ENCODE measurements at regions not wholly inside any gene's neighbourhood (a gene's known extent, or its start where the extent isn't known, plus 50 kb on each side); places are given as distances from the start of the nearest gene placed in this dataset.

DNA sequence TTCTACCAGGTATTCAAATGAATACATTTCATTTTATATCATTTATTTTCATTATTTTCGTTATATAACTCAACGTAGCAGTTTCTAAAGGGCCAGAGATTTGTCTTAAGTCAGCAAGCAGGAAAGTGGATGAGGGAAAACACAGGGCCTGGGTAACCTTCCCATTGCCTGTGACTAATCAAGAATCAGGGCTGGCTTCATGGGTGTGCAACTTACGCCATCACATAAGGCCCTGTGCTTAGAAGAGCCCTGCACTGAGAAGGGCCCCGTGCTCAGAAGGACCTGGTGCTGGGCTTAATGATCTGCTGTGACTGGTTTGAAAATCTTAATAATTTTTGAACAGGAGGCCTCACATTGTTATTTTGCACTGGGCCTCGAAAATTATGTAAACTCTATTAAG, 65.4 kb upstream of the FAM9C start:
- TF ChIP-seq, protein P1, sequence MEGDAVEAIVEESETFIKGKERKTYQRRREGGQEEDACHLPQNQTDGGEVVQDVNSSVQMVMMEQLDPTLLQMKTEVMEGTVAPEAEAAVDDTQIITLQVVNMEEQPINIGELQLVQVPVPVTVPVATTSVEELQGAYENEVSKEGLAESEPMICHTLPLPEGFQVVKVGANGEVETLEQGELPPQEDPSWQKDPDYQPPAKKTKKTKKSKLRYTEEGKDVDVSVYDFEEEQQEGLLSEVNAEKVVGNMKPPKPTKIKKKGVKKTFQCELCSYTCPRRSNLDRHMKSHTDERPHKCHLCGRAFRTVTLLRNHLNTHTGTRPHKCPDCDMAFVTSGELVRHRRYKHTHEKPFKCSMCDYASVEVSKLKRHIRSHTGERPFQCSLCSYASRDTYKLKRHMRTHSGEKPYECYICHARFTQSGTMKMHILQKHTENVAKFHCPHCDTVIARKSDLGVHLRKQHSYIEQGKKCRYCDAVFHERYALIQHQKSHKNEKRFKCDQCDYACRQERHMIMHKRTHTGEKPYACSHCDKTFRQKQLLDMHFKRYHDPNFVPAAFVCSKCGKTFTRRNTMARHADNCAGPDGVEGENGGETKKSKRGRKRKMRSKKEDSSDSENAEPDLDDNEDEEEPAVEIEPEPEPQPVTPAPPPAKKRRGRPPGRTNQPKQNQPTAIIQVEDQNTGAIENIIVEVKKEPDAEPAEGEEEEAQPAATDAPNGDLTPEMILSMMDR (IDR thresholded peaks at IDR 0.05), result no peak
- ATAC-seq (ENCODE audit: low FRiP score), result peak; percentile 32
- DNase-seq (ENCODE audit: low spot score), result no peak

DNA sequence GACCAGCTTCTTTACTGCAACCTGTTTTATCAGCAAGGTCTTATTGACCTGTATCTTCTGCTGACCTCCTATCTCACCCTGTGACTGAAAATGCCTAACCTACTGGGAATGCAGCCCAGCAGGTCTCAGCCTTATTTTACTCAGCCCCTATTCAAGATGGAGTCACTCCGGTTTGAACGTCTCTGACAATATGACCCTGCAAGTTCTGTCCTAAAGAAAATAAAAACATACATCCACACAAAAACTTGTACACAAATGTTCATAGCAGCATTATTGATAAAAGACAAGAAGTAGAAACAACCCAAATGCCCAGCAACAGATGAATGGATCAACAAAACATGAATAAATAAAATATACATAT, 59.5 kb upstream of the FAM9C start:
- TF ChIP-seq, protein P1 (IDR thresholded peaks at IDR 0.05), result no peak
- ATAC-seq (ENCODE audit: low FRiP score) (no peak), DNase-seq (ENCODE audit: low spot score) (no peak)

DNA sequence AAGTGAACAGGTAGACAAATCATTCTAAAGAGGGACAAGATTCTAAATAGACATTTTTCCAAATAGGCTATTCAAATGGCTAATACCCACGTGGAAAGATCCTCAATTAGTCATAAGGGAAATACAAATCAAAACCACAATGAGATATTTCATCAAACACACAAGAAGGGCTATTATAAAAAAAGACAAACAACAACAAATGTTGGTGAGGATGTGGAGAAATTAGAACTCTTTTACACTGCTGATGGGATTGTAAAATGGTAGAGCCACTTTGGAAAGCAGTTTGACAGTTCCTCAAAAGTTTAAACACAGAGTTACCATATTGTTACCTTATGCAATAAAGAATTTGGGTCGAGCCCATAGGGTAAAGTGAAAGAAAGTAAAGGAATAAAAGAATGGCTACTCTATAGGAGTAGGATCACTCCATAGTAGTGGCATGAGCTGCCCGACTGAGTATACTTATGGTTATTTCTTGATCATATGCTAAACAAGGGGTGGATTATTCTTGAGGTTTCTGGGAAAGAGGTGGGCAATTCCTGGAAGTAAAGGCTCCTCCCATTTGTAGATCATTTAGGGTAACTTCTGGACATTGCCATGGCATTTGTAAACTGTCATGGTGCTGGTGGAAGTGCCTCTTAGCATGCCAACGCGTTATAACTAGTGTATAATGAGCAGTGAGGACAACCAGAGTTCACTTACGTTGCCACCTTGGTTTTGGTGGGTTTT, 58.9 kb upstream of the FAM9C start:
- TF ChIP-seq, protein P1 (IDR thresholded peaks at IDR 0.05), result no peak
- DNase-seq (ENCODE audit: low spot score) (no peak), ATAC-seq (ENCODE audit: low FRiP score) (no peak)

DNA sequence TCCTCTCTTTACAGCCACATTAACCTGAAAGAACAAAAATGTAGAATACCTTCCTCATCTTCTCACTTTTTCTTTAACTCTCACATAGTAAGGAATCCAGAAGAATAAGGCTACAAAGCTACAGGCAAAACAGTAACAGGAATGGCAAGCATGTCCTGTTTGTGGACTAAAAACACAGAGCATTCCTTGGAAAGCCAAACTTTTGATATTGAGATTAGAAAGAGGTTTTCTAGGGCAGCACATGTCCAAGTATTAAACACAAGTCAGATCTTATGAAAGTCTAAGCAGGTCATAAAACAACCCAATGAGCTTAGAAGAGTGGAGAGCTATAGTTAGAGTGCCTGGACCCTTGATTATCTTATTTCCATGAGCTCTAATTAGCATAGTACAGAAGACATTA, 58.2 kb upstream of the FAM9C start:
- ATAC-seq (ENCODE audit: low FRiP score) (no peak), DNase-seq (ENCODE audit: low spot score) (no peak)
- TF ChIP-seq, protein P1 (IDR thresholded peaks at IDR 0.05), result no peak

DNA sequence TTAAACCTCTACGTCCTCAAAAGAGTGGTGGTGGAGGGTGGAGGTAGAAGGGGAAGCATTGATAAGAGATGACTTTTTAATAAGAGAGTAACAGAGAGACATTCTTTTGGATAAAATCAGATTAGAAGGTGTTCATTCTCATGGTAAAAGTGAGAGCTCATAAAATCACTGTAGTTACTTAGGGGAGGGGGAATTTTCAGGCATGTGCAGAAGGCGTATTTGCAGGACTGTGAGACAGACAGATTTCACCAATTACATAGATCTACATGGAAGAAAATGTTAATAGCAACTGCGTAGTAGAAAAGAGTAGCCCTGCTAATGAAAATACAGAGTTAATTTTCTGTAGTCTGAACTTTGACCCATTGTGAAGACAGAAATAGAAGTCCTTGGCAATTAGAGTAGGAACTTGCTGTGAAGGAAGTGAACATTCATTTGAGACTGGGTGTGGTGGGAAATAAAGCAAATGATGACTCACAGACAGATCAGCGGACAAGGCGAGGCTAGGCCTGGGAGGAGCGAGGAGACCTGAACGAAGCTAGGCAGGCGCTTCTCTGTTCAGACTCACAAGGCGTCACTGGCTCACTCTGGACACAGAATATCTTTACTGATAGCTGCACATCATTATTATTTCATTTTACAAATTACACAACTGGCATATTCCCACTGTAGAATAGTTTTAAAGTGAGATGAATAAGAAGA, 57.2 kb upstream of the FAM9C start:
- DNase-seq (ENCODE audit: low spot score), result no peak
- peak; percentile 93 for ATAC-seq (ENCODE audit: low FRiP score)
- TF ChIP-seq, protein P1 (IDR thresholded peaks at IDR 0.05), result no peak

DNA sequence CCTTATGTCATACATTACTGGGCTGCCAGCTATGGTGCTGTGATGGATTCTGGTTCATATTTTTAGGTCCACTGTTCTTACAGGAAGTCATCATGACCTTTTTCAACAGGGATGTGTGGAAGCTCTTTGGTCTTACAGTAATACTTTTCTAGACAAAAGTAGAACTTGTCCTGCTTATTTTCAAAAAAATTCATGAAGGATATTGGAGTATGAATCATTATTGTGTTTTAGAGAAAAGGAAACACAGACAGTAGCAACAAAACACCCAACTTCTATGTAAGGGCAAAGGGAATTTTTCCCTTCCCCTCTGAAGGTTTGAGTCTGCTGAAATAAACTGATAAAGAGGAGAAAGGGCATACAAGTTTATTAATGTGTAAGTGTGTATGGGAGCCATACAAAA, 54.7 kb upstream of the FAM9C start:
- DNase-seq (ENCODE audit: low spot score), result no peak
- ATAC-seq (ENCODE audit: low FRiP score), result no peak
- TF ChIP-seq, protein P1 (IDR thresholded peaks at IDR 0.05), result no peak

DNA sequence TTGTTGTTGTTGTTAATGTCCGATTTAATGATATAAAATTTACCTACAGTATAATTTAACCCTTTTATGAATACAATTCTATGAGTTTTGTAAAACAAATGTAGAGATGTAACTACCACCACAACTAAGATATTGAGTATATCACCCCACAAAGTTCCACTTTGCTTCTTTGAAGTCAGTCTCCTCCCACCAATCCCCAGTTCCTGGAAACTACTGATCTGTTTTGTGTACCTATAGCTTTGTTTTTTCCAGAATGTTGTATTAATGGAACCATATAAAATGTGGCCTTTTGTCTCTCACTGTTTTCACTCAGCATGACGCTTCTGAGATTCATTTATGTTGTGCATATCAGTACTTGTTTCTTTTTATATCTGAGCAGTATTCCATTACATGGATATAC, 52.3 kb upstream of the FAM9C start:
- no peak for ATAC-seq (ENCODE audit: low FRiP score)
- DNase-seq (ENCODE audit: low spot score), result no peak
- TF ChIP-seq, protein P1 (IDR thresholded peaks at IDR 0.05), result no peak
